ENCODE measurements at regions not wholly inside any gene's neighbourhood (a gene's known extent, or its start where the extent isn't known, plus 50 kb on each side); places are given as distances from the start of the nearest gene placed in this dataset.

GRCh38 chr9:91066856-91067255 is 265.2 kb downstream of the SYK start:
- TF ChIP-seq CTCF (IDR thresholded peaks at IDR 0.05) (no peak), POLR2A (IDR thresholded peaks at IDR 0.05) (no peak)
